ENCODE measurements at regions not wholly inside any gene's neighbourhood (a gene's known extent, or its start where the extent isn't known, plus 50 kb on each side); places are given as distances from the start of the nearest gene placed in this dataset.

GRCh38 chr14:65321370-65321875, 91.1 kb upstream of the FUT8 start:
- H2BK15ac ChIP-seq (ENCODE audit: low read depth, low read length) = no peak overlapping the region
- no peak overlapping the region for H3K23ac ChIP-seq (ENCODE audit: low read depth, low read length)
- H3K9ac ChIP-seq (ENCODE audit: low read depth, low read length) = no peak overlapping the region
- no peak overlapping the region for H4K5ac ChIP-seq (ENCODE audit: low read depth, low read length)
- H3K79me1 ChIP-seq (ENCODE audit: low read depth in 1 of 2, low read length in 2 of 2) = no peaks in the 10 kb centered on the region
- H2BK5ac ChIP-seq (ENCODE audit: low read depth, low read length, poor library complexity, severe bottlenecking) = no peak overlapping the region
- intact Hi-C loops (cut with micrococcal nuclease) (no loop called here), dilution Hi-C loops (cut with HindIII; ENCODE audit: low sequenced_read_pairs, unreplicated experiment) (no loop called here), in situ Hi-C loops (cut with MboI; ENCODE audit: low sequenced_read_pairs) (no loop called here)
- BruUV-seq (replicated peaks) = no TSS peak
- H4K91ac ChIP-seq (ENCODE audit: insufficient read depth, low read depth, low read length) = no peak overlapping the region
- no peak overlapping the region for H2AK5ac ChIP-seq (ENCODE audit: low read depth, low read length)
- ATAC-seq (ENCODE audit: low read depth) = no peak
- DNase-seq = no peak
- H3K18ac ChIP-seq (ENCODE audit: low read depth, low read length) = no peak overlapping the region
- no peaks in the 10 kb centered on the region for H3K9me3 ChIP-seq (ENCODE audit: control insufficient read depth, insufficient read depth, low read length)
- H4K20me1 ChIP-seq (ENCODE audit: insufficient read depth, low read length) = no peaks in the 10 kb centered on the region
- no peak overlapping the region for H3K4me3 ChIP-seq (ENCODE audit: insufficient read depth, low read depth, low read length)
- no peak overlapping the region for H3K4ac ChIP-seq (ENCODE audit: low read depth, low read length)
- ChIA-PET CTCF (interaction anchor here (1.0 kb wide), 1 partner anchor 30 kb away, joined by 3 read pairs; no protein-coding TSS in a partner anchor), POLR2A (ENCODE audit: unreplicated experiment) (no interaction called here)
- H3K56ac ChIP-seq (ENCODE audit: extremely low read depth, insufficient read depth, low read length) = no peak overlapping the region
- no peak overlapping the region for H3K27ac ChIP-seq (ENCODE audit: insufficient read depth, low read length)
- no peaks in the 10 kb centered on the region for H3K4me1 ChIP-seq (ENCODE audit: control insufficient read depth, insufficient read depth, low read length)
- H3K27me3 ChIP-seq (ENCODE audit: control insufficient read depth, insufficient read depth, low read length) = no peaks in the 10 kb centered on the region
- H2BK20ac ChIP-seq (ENCODE audit: low read depth, low read length) = no peak overlapping the region
- H2AFZ ChIP-seq (replicated peaks; ENCODE audit: low read length, poor library complexity) = peak overlapping the region; percentile 9
- no peak for TF ChIP-seq MXI1 (IDR thresholded peaks at IDR 0.05; ENCODE audit: borderline replicate concordance, low read depth, low read length)
- TF ChIP-seq NFE2L2 (IDR thresholded peaks at IDR 0.05; ENCODE audit: low read depth, low read length) = peak; percentile 40; the same call in 1 of the 2 replicates
- no peaks in the 10 kb centered on the region for H3K36me3 ChIP-seq (ENCODE audit: control insufficient read depth, insufficient read depth, low read length)
- no peak overlapping the region for H2BK120ac ChIP-seq (ENCODE audit: low read depth, low read length)
- no peak overlapping the region for H3K4me2 ChIP-seq (ENCODE audit: low read depth, low read length)
- H2AK9ac ChIP-seq (replicated peaks; ENCODE audit: low read depth, low read length, poor library complexity) = no peak overlapping the region
- H3K9me1 ChIP-seq (ENCODE audit: insufficient read depth, low read length) = no peaks in the 10 kb centered on the region
- WGBS, 2 experiments (ENCODE audit: extremely low coverage in 2 of 2, insufficient read length in 1 of 2) = no CpG with 5 or more reads among the region's 3 CpGs
- no peak overlapping the region for H3K14ac ChIP-seq (replicated peaks; ENCODE audit: low read depth, low read length)
- H4K8ac ChIP-seq (ENCODE audit: low read depth in 2 of 2, low read length in 2 of 2) = no peak overlapping the region

Data from IMR-90 (cell line).